NCI-H526 treated with DMSO at 0.1 percent for 48 hours (cell line): ENCODE measurements at regions not wholly inside any gene's neighbourhood (a gene's known extent, or its start where the extent isn't known, plus 50 kb on each side); places are given as distances from the start of the nearest gene placed in this dataset.
"Not testable (repeated sequence)": the region's sequence is repeated elsewhere in the genome, so short reads cannot be mapped to it uniquely, and the experiment has no call there.

ENCODE experiments used
- DNase-seq: peaks from one replicate; lab custom pipeline; 2025; lab: John Stamatoyannopoulos, UW

DNA sequence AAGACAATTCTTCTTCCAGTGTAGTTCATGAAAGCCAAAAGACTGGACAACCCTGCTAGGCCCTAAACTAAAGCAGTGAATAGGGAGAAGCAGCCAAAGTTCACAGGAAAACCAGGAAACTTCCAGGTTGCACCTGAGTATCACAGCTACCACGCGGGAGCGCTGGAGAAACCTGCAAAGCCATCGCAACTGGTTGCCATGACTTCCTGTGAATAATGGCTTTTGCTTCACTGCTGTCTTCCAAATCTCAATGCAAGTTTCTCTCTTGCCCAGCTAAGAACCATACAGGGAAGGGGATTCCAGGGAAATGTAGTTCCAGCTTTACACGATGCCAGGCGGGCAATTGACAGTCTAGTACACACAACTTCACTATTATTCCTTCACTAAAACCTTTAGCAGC, 114.1 kb downstream of the GXYLT1 start:
- no peak for DNase-seq

DNA sequence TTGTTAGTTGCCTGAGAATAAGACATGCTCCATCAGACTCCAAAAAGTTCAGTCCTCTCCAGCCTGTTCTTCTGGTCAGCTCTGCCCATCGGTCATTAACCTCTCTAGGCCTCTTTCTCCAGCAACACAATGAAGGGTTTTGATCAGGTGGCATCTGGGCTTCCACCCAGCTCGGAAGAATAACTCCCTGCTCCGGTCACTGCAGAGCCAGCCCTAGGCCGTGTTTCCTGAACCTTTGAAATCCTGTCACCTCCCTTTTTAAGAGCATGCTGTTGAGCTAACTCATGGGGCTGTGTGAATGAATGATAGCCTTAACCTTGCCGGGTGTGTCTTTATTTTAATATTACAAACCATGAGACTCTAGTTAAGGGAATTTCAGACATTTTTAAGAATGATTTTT, 117.1 kb downstream of the GXYLT1 start:
- no peak for DNase-seq

DNA sequence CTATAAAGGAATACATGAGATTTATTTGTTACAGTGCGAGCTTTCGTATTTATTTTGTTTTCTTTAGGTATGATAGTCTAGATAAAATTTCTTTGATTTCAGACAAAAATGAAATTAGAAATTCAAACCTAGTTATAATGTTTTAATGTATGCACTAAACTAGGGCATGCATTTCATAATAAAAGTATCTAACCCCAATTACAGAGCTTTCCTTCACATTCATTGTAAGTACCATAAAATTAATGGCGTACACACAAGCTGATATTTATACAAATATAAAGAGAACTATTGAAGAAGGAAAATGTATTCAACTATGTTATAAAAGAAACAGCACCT, 120.2 kb downstream of the GXYLT1 start:
- DNase-seq, result no peak

DNA sequence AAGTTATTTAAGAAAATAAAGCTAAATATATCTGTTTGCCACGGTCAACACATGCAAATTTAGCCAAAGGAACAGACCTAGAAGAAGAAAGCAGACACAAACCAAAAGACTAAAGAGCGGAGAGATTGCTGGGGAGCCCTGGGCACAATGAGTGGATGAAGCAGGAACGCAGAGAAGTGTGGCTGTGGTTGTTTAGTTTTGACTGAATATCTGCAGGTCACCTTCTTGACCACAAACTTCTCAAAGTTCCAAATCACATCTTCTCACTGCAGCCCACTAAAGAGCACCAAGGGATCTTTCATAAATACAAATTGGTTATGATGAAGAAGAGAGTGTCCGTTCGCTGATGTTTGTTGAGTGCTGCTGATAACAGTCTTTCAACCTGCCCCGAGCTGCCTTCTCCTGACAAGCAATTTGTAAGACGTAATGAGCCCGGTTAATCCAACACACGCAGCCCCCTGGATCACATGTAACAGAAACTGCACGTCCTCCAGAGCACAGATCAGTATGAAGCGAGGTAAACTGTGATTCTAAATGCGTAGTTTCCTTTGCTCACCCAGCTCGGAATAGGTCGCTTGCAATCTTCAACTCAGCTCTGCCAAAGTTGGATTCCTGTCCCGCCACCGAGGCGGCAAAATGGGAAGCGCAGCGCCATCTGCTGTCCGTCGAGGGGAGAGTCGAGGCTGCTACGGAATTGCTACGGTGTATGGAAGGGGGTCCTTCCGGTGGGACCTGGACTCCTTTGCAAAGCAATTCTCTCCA, 120.8 kb downstream of the GXYLT1 start:
- DNase-seq, result peak; percentile 3

DNA sequence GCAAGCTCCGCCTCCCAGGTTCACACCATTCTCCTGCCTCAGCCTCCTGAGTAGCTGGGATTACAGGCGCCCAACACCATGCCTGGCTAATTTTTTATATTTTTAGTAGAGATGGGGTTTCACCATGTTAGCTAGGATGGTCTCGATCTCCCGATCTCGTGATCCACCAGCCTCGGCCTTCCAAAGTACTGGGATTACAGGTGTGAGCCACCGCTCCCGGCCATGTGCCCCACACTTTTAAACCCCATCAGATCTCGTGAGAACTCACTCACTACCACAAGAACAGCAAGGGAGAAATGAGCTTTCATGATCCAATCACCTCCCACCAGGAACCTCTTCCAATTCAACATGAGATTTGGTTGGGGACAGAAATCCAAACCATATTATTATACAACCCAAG, 122.7 kb downstream of the GXYLT1 start:
- not testable (repeated sequence) for DNase-seq

DNA sequence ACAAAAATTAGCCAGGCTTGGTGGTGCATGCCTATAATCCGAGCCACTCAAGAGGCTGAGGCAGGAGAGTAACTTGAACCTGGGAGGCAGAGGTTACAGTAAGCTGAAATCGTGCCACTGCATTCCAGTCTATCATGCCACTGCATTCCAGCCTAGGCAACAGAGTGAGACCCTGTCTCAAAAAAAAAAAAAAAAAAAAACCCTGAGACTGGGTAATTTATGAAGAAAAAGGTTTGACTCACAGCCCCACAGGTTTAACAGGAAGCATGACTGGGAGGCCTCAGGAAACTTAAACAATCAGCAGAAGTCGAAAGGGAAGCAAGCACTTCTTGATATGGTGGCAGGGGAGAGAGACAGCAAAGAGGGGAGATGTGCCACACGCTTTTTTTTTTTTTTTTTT, 123.2 kb downstream of the GXYLT1 start:
- DNase-seq, result no peak

DNA sequence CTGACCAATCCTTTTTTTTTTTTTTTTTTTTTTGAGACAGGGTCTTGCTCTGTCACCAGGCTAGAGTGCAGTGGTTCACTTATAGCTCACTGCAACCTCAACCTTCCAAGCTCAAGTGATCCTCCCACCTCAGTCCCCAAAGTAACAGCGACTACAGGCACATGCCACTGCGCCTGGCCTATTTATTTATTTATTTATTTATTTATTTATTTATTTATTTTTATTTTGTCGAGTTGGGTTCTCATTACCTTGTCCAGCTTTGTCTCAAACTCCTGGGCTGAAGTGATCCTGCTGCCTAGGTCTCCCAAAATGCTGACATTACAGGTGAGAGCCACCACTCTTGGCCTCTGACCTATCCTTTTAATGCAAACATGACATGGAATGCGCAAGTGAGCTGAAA, 124.4 kb downstream of the GXYLT1 start:
- no peak for DNase-seq

DNA sequence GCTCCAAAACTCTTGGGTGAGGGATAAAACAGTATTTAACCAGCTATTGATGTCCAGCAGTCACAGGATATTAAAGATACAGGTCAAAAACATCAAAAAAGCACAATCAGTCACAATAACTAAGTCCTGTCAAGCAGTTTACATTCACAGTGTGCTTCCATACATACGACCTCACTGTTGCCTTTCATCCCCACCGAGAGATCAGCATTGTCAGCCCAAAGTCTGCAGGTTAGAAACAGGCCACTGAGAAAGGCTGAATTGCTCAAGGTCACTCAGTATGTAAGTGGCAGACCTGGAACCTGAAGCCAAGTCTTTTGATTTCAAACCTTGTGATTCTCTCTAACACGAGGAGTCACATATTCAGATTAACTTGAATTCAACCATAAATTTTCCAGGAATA, 124.9 kb downstream of the GXYLT1 start:
- no peak for DNase-seq

DNA sequence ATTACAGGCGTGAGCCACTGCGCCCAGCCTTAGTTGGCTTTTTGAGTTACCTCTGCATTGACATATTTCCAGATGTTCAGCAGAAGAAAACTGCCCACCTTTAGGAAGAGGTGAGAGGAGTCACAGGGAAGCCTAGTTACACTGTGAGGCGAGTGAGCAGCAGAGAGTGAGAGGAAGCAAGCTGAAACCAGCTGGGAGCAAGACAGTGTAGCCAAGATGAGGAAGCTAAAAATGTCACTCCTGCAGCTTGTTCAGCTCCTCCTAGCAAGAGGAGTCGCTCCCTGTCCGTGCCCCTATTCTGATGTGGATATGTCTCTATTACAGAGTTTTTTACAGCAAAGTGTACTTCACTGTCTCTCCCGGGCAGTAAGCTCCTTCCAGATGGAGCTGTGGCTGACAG, 127.6 kb downstream of the GXYLT1 start:
- no peak for DNase-seq

DNA sequence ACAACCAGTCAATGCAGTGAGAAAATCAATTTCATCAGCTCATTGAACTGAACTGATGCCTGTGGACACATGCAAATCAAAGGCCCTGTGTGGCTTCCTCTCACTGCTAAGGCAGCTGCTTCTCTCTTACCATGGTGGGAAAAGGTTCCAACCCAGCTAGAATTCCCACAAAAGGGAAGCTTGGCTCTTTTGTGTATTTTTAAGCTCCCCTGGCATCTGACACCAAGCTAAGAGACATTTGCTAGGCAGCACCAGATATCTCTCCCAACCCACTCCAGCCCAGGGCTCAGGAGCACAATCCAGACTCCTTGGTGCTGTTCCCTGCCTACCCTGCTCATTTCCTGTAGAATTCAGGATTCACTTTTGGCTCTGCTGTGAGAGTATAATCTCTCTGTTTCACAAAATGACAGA, 129.6 kb downstream of the GXYLT1 start:
- no peak for DNase-seq

DNA sequence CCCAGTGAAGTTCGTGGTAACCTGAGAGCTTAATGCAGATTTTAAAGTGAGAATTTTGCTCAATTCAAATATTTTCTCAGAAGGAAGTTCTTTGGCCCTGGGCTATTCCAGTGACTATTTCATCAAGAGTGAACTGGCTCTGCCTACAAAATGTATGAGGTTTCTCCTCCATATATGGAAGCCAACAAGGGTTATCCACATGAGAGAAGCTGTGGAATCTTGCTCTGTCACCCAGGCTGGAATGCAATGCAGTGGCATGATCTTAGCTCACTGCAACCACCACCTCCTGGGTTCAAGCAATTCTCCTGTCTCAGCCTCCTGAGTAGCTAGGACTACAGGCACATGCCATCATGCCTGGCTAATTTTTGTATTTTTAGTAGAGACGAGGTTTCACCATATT, 132.2 kb downstream of the GXYLT1 start:
- not testable (repeated sequence) for DNase-seq

DNA sequence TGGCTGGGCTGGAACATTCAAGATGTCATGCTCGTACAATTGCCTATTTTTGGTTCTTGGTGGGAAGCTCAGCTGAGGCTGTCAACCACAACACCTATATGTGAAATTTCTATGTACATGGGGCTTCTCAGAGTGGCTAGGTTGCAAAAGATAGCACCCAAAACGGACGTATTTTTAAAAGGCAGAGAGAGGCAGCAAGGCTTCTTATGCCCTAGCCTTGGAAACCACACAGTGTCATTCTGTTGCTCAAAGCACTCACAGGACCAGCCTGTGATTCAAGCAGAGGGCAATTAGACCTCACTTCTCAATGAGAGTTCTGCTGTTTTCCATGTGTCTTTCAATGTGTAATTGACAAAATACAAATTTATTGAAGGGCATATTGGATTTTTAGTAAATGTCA, 134.0 kb downstream of the GXYLT1 start:
- DNase-seq, result no peak

DNA sequence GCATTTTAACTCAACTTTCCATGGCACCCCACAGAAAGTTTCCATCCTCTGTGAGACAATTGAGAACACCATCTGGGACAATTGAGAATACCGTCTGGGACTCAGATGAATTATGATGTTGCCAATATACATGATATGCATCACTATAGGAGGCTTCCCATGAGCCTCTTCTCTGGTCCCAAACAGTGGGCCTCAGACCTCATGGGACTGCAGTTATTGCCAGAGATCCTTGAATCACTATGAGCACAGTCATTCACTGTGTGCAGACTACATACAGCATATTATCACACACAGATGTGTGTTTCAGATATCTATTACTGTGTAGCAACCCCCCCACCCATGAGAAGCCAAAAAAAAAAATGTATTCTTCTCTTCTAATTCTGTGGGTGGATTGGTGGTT, 134.4 kb downstream of the GXYLT1 start:
- DNase-seq, result no peak

DNA sequence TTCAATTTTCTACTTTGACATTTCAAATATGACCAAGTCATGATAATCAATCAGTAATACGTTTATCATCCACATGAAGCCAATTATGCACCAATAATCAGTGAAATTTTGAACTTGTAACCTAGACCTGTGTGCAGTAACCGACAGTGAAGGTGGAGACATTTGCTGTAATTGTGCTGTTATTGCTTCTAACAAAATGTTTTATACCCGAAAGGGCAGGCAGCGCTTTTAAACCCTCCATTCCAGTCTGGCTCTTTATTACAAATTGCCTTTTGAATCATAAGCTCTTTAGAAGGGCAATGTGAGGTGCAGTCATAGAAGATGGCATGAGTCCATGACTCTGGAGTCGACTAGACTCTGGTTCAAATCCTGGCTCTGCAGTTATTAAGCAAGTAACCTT, 135.7 kb downstream of the GXYLT1 start:
- no peak for DNase-seq

DNA sequence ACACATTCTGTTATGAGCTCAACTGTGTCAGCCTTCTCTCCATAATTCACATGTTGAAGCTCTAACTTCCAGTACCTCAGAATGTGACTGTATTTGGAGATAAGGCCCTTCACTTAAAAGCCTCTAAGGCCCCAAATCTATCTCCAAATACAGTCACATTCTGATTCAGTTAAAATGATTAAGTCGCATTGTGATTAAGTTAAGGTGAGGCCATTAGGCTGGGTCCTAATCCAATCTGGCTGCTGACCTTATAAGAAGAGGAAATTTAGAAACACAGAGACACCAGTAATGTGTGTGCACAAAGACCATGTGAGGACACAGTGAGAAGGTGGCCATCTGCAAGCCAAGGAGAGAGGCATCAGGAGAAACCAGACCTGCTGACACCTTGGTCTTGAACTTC, 141.6 kb downstream of the GXYLT1 start:
- no peak for DNase-seq

DNA sequence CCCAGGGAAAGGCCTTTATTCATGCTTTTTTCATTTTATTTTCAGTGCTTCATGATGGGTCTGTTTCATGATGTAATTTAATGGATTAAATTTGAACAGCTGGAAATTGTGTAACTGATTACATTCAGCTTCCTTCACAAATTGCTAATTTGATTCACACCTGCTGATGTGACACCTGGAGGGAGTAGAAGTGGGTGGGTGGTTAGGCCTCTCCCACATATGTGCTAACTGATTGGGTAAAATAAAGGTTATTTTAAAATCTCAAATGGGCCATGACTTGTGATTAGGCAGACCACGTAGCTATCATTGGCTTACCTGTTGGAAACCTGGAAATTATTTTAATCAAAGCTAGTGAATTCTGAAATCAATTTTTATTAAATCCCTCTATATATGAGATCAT, 142.1 kb downstream of the GXYLT1 start:
- DNase-seq, result no peak

DNA sequence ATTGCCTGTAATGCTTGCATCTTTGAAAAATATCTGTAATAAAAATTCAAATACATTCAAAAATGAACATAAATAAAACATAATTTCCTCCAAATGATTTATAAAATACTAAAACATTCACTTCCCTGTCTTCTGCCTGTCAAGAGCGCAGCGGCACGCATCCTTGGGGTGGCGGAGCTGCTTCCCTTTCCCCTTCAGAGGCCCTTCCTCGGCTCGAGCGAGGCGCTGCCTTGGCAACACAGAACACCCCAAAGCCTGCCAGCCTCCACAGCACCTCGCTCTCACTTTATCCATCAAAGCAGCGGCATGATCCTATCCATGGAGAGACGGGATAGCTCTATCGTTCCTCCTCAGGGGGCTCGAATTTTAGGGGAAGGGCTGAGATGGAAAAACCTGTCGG, 146.2 kb downstream of the GXYLT1 start:
- DNase-seq, result no peak

DNA sequence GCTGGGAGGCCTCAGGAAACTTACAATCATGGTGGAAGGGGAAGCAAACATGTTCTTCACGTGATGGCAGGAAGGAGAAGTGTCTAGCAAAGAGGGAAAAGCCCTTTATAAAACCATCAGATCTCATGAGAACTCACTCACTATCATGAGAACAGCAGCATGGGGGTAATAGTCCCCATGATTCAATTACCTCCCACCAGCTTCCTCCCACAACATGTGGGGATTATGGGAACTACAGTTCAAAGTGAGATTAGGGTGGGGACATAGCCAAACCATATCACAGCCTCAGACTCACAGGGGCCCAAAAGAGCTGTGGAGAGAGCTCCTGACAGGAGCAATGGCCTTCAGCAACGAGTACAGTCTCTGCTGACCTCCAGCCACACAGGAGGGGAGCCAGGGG, 151.4 kb downstream of the GXYLT1 start:
- no peak for DNase-seq

DNA sequence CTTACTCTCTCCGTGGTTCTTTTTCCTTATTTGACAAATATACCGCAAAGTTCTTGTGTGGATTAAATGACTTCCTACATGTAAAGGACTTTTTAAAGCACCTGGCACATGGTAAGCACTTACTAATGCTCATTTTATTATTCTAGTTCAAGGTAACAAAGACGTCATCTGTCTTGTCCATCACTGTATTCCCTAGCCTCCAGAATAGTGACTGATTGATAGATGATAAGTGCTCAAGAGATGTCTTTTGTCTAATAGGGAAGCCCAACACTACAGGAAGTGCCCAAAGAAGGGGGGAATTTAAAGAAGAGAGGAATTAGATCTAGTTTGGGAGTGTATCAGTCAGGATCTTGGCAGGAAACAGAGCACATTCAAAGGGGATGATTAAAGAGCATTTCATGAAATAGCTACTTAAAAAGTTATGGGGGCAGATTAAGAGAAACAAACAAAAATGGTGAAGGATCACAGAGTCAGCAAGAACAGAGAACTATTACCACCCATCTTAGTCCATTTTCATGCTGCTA, 151.9 kb downstream of the GXYLT1 start:
- no peak for DNase-seq

DNA sequence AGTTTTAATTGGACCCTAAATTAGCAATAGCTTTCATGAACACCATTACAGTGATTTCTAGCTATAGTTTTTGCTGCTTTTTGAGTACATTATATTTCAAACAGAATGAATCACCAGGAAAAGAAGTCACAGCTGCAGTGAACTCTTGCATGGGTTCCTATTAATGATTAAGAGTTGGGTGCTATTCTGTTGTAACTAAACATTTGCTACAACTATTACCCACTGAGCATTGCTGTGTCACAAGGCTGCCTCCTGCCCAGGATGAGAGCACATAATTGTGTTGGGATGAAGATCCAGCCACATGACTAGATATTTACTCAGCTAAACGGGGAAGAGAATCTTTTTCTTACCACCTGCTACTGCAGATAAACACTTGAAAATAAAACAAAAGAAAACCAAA, 152.7 kb downstream of the GXYLT1 start:
- DNase-seq, result no peak

DNA sequence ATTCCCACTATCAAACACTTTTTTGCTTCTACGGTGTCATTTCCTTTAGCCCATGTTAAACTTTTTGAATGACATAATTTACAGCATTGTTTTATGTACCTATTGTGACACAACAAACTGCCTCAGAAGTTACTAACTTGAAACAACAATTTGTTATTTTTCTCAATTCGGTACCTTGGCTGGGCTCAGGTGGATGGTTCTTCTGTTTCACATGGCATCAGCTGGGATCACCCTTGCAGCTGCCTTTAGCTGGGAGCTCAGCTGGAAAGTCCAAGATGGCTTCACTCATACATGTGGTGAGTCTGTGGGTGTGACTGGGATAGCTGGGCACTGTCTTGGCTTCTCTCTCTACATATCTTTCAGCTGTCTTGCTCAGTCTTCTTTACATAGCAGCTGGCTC, 156.0 kb downstream of the GXYLT1 start:
- DNase-seq, result no peak

DNA sequence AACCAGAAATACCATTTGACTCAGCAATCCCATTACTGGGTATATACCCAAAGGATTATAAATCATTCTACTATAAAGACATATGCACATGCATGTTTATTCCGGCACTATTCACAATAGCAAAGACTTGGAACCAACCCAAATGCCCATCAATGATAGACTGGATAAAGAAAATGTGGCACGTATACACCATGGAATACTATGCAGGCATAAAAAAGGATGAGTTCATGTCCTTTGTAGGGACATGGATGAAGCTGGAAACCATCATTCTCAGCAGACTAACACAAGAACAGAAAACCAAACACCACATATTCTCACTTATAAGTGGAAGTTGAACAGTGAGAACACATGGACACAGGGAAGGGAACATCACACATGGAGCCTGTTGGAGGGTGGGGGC, 158.2 kb downstream of the GXYLT1 start:
- not testable (repeated sequence) for DNase-seq

DNA sequence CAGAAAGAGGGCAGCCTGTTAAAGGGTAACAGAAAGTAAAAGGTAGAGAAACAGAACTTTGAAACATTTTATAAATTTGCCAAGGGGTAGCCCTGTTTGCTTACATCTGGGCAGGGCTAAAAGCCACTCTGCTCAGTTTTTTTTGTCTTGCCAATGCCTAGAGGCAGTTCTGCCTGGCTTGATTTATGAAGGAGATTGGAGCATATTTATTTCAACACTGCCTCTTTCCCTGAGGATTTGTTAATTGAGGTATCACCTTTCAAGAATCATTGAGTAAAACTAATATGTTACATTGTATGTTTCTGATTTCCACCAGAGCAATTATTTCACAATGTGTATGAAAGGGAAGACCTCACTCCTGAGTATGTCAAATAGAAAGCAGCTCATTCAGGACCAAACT, 160.8 kb downstream of the GXYLT1 start:
- DNase-seq, result no peak

DNA sequence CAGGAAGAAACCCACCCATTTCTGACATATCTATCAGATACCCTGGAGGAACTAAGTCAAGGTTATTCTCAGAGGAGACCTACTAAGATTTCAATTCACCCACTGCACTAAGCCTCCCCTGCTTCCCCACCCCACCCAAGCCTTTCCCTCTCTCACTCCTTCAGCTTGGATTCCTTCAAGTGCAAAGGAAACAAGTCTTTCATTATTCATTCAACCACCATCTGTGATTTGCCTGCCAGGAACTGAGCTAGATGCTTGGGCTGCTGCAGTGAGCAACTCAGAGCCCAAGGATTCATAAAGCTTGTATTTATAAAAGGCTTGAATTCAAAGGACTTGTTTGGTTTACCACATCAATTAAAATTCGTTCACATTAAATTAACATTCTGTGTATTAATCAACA, 161.3 kb downstream of the GXYLT1 start:
- DNase-seq, result no peak
